OCI-LY7 (cell line): ENCODE measurements at regions not wholly inside any gene's neighbourhood (a gene's known extent, or its start where the extent isn't known, plus 50 kb on each side); places are given as distances from the start of the nearest gene placed in this dataset.
"Not testable (repeated sequence)": the region's sequence is repeated elsewhere in the genome, so short reads cannot be mapped to it uniquely, and the experiment has no call there.

Experiments
- BruUV-seq: library from RNA; stranded (reverse); fragments of 400-500 nt; replicated peaks from 2 replicates; lab custom pipeline; 2021; lab: Mats Ljungman, UMichigan
- CTCF ChIA-PET: fragments of 300-600 bp; sonication (Branson Sonifier 250); formaldehyde crosslinking; loops from one replicate; lab custom pipeline; 2022; ENCODE audit warnings: antibody characterized with exemption; ENCODE audit not compliant: unreplicated experiment; lab: Charles Lee
- POLR2A ChIA-PET: fragments of 300-600 bp; sonication (Branson Sonifier 250); formaldehyde crosslinking; loops from one replicate; lab custom pipeline; 2022; ENCODE audit warnings: antibody characterized with exemption; lab: Charles Lee
- DNase-seq: peaks from one replicate; pipeline ENCODE4 v3.0.0-alpha.2; 2015; ENCODE audit warnings: low spot score
- H2AFZ ChIP-seq: fragments of 200-600 bp; sonication (generic), shearing (Covaris generic); 2 replicates; pipeline ENCODE4 v1.6.1; 2014; ENCODE audit warnings: mild to moderate bottlenecking, antibody characterized with exemption, low read length, moderate library complexity
- H3K27ac ChIP-seq: fragments of 200-600 bp; sonication (generic); 2 replicates; pipeline ENCODE4 v1.5.1; 2014; ENCODE audit warnings: mixed run types, low read depth, mild to moderate bottlenecking, moderate library complexity, low read length, inconsistent platforms; ENCODE audit not compliant: poor library complexity, severe bottlenecking
- H3K36me3 ChIP-seq: fragments of 200-600 bp; sonication (generic); 2 replicates; pipeline ENCODE4 v1.6.1; 2014; ENCODE audit warnings: mild to moderate bottlenecking, antibody characterized with exemption, low read length, moderate library complexity, mixed read lengths; ENCODE audit not compliant: insufficient read depth
- H3K4me1 ChIP-seq: fragments of 200-600 bp; sonication (generic); 2 replicates; pipeline ENCODE4 v1.5.1; 2014; ENCODE audit warnings: mild to moderate bottlenecking, low read length; ENCODE audit not compliant: insufficient read depth, poor library complexity, severe bottlenecking
- H3K4me2 ChIP-seq: fragments of 200-600 bp; sonication (generic); 2 replicates; pipeline ENCODE4 v1.6.1; 2014; ENCODE audit warnings: mild to moderate bottlenecking, low read length
- H3K4me3 ChIP-seq: fragments of 200-600 bp; sonication (generic); 2 replicates; pipeline ENCODE4 v1.5.1; 2014; ENCODE audit warnings: mild to moderate bottlenecking, low read depth, low read length; ENCODE audit not compliant: poor library complexity, severe bottlenecking
- H3K79me2 ChIP-seq: fragments of 200-600 bp; sonication (generic); 2 replicates; pipeline ENCODE4 v1.6.1; 2016; ENCODE audit warnings: low read depth, mild to moderate bottlenecking, low read length, moderate library complexity, mixed read lengths; ENCODE audit not compliant: insufficient read depth
- H3K9me2 ChIP-seq: fragments of 200-600 bp; sonication (generic); 2 replicates; pipeline ENCODE4 v1.6.1; 2016; ENCODE audit warnings: mild to moderate bottlenecking, low read length, mixed read lengths; ENCODE audit not compliant: insufficient read depth
- H3K9me3 ChIP-seq: fragments of 200-600 bp; sonication (generic); 2 replicates; pipeline ENCODE4 v1.6.1; 2014; ENCODE audit warnings: mild to moderate bottlenecking, mixed run types, low read length, mixed read lengths
- H4K20me1 ChIP-seq: fragments of 200-600 bp; sonication (generic); 2 replicates; pipeline ENCODE4 v1.6.1; 2014; ENCODE audit warnings: mild to moderate bottlenecking, antibody characterized with exemption, low read length, moderate library complexity, mixed read lengths; ENCODE audit not compliant: insufficient read depth
- CTCF ChIP-seq: fragments of 200-600 bp; sonication (generic); conservative IDR thresholded peaks from 2 replicates; pipeline ENCODE4 v1.5.1; 2014; ENCODE audit warnings: mild to moderate bottlenecking, antibody characterized with exemption, low read length, moderate library complexity, mixed read lengths
- EZH2phosphoT487 ChIP-seq: fragments of 200-600 bp; sonication (generic); IDR thresholded peaks from 2 replicates; pipeline ENCODE4 v1.6.1; 2018; ENCODE audit warnings: low read depth, borderline replicate concordance, mild to moderate bottlenecking, mixed run types, antibody characterized with exemption, low read length, moderate library complexity, mixed read lengths
- intact Hi-C: fragments of 100-400 bp; cut with micrococcal nuclease; formaldehyde crosslinking; loops from one replicate; pipeline ENCODE4 v1.10.0; 2022; ENCODE audit not compliant: unreplicated experiment

- DNase-seq = no peak
- Histone ChIP-seq H3K9me3 (no peaks in the 10 kb centered on the region), H3K9me2 (no peaks in the 10 kb centered on the region), H3K79me2 (no peaks in the 10 kb centered on the region), H3K36me3 (no peaks in the 10 kb centered on the region), H3K4me1 (no peaks in the 10 kb centered on the region), H2AFZ (no peak overlapping the region), H3K4me2 (no peak overlapping the region), H3K4me3 (no peak overlapping the region), H4K20me1 (no peaks in the 10 kb centered on the region), H3K27ac (no peak overlapping the region)
- no TSS peak for BruUV-seq
- intact Hi-C loops = no loop called here
- POLR2A ChIA-PET = no interaction called here
- CTCF ChIA-PET = no interaction called here
- TF ChIP-seq CTCF (no peak), EZH2phosphoT487 (no peak)
These were observed 111.7 kb upstream of the DYNAP start for GRCh38 chr18:54479365-54479764.

- TF ChIP-seq CTCF (no peak), EZH2phosphoT487 (no peak)
- Histone ChIP-seq H3K4me1 (no peaks in the 10 kb centered on the region), H3K27ac (no peak overlapping the region), H2AFZ (no peak overlapping the region), H3K9me2 (no peaks in the 10 kb centered on the region), H3K9me3 (no peaks in the 10 kb centered on the region), H3K4me3 (no peak overlapping the region), H3K4me2 (no peak overlapping the region), H4K20me1 (no peaks in the 10 kb centered on the region), H3K36me3 (no peaks in the 10 kb centered on the region), H3K79me2 (no peaks in the 10 kb centered on the region)
- ChIA-PET POLR2A (no interaction called here), CTCF (no interaction called here)
- no peak for DNase-seq
- BruUV-seq = no TSS peak
- intact Hi-C loops = no loop called here
These were observed 110.4 kb upstream of the DYNAP start for GRCh38 chr18:54480616-54481015.

DNA sequence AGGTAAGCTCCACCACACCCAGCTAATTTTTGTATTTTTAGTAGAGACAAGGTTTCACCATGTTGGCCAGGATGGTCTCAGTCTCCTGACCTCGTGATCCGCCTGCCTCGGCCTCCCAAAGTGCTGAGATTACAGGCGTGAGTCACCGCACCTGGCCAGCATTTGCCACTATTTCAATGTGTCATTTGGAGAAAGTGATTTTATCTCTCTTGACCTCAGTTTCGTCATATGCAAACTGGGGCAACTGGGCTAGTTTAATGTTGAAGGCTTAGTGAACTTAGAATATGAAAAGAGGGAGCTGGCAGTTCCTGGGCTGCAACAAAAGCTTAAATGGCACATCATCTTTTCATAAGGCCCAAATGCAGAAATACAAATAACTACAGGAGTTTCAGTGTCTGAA, 88.6 kb upstream of the DYNAP start:
- H3K4me2 ChIP-seq, CTCF ChIA-PET: not testable (repeated sequence)

More for the DNA sequence above, 88.6 kb upstream of the DYNAP start:
- H2AFZ ChIP-seq, H3K27ac ChIP-seq, DNase-seq, BruUV-seq, POLR2A ChIA-PET, H3K4me3 ChIP-seq, H3K79me2 ChIP-seq, H3K9me3 ChIP-seq, H4K20me1 ChIP-seq, H3K36me3 ChIP-seq, H3K9me2 ChIP-seq: not testable (repeated sequence)
- peaks cover 12% of the 10 kb centered on the region for H3K4me1 ChIP-seq
- intact Hi-C loops = loop anchor here (10.0 kb wide), 1 partner anchor 58 kb away; no protein-coding TSS in a partner anchor
